ENCODE measurements at regions not wholly inside any gene's neighbourhood (a gene's known extent, or its start where the extent isn't known, plus 50 kb on each side); places are given as distances from the start of the nearest gene placed in this dataset.

DNA sequence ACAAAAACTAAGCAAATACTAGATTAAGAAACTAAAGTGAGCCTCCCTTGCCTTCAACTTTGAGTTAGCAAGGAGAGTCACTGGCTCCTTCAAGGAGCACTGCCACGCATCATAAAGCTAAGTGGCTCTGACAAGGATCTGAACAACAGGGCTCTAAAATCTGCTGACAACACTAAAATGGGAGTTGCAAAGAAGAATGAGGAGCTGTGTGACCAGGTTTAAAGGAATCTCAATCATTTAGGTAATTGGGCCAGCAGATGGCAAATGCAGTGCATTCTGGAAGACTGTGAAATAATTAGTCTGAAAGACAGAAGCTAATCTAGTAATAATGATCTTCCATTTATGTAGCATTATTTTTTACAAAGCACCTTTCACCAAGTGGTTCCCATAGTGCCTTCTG lies 297.0 kb upstream of the TAS2R1 start:
- no peak for DNase-seq (ENCODE audit: low spot score)

DNA sequence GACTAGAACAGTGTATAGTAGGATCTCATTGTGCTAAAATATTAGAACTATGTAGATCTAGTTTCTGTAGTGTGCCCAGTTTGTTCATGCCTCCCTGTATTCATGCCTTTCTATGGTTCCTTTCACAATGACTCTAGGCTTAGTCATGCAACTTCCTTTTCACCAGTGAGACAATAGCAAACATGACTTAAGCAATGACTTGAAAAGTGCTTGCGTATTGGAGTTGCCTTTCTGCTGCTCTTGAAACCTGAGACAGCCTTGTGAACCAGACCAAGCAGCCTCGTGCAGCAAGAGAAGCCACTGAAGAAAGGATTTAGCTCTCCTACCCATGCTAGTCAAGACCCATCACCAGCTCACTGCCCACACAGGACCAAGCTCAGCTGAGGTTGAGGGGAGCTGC lies 294.5 kb upstream of the TAS2R1 start:
- DNase-seq (ENCODE audit: low spot score) = no peak

DNA sequence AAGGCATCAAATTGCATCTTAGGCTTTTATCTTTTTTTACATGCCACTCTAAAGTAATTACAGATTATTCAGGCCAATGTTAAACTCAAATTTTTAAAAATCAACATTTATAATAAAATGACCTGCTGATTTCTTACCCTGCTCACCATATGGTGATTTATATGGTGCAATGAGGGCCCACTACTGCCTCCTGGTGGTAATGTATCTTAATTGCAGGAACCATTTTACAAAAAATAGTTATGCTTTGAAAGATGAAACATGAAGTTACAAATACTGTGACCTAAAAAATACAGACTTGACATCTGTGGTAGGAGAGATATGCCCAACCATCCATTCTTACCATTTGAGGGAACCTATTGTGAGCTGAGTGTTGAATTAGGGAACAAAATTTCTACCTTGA lies 292.6 kb upstream of the TAS2R1 start:
- DNase-seq (ENCODE audit: low spot score) = no peak

DNA sequence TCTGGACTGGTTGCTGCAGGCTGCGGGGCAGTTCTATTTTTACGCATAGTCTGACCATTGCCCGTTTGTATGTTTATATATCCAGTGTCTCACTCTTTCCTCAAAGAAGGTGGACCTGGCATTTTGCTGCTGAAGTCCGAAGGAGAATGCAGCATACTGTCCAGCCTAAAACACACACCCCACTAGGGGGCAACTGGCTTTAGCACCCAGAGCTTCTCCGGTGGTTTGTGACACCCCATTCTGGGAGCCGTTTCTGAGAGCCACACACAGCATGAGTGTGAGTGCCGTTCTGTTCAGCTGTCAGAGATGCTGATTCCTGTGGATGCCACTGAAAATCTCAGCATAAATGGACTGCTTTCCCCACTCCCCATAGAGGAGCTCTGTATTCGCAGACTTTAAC lies 290.5 kb upstream of the TAS2R1 start:
- DNase-seq (ENCODE audit: low spot score) = no peak

DNA sequence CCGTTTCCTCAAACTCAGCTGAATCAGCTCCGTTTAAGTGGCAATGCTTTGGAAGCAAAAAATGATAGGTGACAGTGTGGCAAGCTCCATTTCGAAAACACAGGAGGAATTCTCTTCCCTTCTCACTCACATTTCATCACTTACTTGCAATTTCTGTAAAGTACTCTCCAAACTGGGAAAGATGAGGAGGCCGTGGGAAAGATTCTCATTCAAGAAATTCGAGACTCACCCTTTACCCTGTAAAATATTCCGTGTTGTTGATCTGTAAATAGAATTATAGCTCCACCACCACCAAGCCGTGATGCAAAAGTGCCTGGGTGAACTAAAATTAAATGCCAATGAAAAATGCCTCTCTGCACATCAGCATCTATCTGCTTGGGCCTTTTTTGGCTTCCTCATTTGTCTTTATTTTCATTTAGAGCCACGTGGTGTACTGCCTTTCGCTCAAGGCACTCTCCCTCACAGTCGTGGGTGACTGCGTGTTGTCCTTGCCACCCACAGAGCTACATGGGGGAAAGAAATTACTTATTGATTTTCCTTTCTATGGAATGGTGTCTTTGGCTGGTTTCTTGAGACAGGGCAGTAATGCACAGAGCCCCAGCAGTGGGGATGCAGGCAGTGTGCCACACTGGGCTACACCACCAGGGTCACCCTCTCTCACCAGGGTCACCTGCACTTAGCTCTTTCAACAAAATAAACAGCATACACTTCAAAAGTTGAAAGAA lies 289.3 kb upstream of the TAS2R1 start:
- DNase-seq (ENCODE audit: low spot score) = no peak

DNA sequence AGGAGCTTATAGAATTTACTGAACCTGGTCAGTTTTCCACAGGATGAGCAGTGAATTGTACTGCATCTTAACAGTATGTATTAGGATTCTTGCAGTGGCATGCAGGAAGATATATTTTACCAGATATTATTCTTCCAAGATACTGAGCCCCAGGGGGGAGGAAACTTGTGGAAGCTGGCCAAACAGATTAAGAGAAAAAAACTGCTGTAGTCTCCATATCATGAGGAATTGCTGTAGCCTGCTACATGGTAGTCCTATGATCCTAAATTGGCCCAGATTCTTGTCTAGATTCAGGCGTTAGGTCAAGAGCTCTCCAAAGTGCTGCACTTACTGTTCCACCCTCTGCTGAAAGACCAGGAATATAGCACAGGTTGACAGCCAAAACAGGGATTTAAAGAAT lies 275.5 kb upstream of the TAS2R1 start:
- no peak for DNase-seq (ENCODE audit: low spot score)

DNA sequence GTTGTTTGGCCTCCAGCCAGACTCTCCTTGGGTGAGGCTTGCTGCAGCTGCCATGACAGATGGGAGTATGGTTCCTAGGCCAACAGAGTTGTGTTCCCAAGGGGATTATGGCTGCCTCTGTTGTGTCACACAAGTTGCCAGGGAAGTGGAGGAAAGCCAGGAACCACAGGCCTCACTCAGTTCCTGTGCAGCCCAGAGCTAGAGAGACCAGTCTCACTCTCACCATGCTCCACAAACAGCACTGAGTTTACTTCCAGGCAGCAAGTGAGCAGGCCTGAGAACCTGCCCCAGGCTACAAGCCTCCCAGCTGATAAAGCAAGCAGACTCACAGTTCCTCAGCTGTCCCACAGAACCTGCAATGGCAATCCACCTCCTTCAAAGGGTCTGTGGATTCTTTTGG lies 273.6 kb upstream of the TAS2R1 start:
- DNase-seq (ENCODE audit: low spot score) = peak; percentile 15

DNA sequence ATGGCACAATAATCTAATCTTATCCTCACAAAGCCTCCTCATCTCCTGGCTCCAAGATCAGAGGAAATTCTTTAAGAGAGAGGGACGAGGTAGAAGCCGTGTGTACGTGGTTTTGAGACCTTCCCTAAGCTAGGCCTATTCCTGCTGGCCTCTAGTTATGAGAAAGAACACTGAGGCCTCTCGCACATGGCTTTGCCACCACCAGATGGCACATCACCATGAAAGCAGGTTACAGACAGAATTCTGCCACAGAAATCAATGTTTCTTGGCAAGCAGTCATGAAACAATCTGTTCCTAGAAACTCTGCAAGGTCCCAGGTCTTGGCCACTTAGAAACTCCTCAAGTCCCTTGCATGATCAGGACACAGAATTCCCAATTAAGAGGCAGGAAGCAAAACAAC lies 268.2 kb upstream of the TAS2R1 start:
- DNase-seq (ENCODE audit: low spot score) = peak; percentile 50

DNA sequence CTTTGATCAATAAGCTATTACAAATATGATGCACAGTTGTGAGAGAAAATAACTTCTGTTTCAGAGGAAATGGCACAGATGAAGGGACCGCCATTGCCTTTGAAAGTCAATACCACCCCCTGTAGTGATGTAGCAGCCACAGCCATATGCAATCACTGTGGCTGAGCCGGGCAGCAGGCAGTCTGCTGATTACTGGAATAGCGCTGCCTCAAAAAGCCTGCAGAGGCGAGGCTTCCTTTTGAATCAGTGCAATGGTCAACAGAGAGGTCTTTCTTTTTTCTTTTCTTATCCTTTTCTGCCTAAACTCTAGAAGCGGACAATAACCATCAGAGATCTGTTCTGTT lies 265.1 kb upstream of the TAS2R1 start:
- DNase-seq (ENCODE audit: low spot score) = no peak

DNA sequence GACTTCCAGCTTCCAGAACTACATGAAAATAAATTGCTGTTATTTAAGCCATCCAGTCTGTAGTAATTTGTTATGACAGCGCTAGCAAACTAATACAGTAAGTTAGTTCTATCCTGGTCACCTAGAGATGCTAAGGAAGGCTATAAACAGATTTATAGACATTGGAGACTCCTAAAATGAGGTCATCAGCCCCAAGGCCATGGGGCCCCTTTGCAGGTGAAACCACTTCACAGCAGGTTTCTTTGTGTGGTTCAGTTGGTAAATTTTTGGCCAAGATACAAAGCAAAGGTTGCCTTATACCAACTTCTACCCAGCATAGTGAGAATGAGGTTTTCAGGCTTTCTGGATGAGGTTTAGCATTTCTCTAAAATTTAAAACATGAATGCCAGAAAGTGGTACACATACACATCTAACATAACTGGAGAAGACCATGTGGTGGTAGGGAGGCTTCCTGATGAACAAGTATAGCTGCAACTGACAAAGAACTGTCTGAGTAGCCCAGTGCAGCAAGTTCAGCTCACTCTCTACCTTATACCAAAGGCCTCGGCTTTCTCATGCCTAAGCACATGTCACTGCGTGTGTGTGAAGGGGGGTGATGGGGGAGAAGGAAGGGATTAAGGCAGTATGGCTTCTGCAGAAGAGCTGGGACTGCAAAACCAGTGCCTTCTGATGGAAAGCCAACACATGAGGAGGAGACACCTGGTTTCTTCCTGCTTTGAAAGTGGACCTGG lies 264.6 kb upstream of the TAS2R1 start:
- DNase-seq (ENCODE audit: low spot score) = no peak

DNA sequence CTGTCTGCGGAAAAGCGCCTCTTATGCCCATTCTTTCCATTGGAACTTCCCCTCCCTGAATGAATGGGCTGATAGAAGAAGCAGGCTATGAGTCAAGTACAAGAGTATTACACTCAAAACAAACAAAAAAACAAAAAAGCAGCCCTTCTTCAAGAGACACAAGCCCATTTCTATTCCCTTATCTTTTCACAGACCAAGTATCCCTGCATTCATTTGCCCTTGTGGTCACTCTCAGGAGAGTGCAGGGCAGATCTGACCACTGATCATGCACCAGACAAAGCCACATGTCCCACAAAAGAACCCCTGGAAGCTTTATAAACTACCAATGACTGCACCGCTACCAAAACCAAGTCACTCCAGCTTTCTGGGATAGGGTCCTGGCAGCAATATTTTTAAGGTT lies 262.5 kb upstream of the TAS2R1 start:
- no peak for DNase-seq (ENCODE audit: low spot score)

DNA sequence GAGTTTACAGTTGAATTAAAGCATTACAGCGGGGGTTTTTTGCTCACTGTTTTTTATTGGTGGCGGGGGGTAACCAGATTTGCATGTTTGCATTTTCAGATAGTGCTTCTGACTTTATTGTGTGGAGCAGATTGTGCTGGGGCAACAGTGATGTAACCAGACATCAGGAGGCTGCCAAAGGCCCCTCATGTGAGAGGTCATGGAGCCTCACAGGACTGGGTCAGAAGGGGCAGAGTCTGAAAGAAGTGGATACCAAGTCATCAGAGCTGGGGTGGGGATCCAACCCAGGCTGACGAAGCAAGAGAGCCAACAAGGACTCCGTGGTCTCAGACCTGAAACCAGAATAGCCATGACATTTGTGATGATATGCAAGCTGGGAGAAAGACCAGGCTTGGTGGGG lies 259.4 kb upstream of the TAS2R1 start:
- DNase-seq (ENCODE audit: low spot score) = no peak

DNA sequence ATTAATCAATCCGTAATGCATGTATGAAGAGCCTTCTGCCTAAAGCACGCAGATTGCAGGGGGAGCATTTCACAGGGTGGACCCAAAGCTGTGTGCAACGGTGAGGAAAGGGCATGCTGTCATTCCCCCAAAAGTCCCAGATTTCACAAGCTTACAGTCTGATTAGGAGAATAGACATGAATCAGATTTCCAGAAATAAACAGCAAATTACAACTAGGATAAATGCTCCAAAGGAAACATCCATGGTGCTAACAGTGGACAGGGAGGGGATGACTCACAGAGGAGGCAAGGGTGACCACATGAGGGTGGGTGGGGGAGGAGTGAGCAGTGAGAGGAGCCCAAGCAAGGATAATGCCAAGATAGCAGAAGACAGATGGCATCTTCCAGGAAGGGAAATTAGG lies 258.4 kb upstream of the TAS2R1 start:
- no peak for DNase-seq (ENCODE audit: low spot score)

DNA sequence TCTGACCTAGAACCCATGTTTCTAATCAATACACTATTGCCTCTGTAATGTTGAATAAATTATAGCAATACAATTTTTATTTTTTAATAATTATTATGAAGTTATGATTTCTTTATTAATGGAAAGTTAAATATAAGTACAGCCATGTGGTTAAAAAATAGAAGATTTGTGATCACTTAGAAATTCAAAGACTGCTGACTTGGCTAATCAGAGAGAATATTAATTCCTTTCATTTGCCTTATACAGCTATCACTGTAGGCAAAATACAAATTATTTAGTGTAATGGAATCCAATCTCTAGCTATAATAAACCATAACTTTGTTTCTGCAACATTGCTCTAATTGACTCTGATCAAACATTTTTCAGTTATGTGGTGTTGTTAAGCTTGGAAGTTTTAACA lies 255.0 kb upstream of the TAS2R1 start:
- no peak for DNase-seq (ENCODE audit: low spot score)

DNA sequence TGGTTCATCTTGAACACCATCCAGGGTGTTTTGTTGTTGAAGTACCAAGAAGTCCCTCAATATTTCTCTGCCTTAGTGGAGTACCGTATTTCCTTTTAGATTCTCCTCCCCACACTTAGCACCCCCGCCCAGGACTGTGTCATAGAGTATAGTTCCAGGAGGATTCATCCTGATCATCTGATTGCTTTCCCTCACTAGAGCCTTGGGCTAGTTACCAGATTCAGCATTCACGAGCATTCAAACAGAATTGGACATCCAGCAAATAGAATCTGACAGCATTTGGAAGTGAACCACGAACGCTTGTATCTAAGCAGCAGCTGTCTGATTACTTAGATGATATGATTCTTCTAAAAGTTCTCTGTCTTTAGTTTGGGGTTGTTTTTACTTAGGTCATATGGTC lies 248.1 kb upstream of the TAS2R1 start:
- DNase-seq (ENCODE audit: low spot score) = no peak

DNA sequence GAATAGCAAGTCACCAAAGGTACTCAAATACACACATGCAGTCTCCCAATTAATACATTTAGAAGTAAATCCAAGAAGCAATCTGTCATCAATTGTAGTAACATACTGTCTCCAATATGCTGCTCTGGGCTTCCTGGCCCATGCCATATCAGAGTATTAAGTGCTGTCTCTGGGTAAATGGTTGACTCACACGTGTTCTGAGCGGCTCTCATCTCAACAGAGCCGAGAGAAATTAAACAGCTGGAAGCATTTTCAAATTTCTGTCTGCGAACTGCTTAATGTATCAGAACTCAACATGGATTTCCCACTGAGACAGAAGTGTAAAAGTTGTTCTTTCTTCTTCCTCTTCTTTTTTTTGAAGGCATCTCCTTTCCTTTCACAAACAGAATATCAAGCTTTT lies 247.3 kb upstream of the TAS2R1 start:
- DNase-seq (ENCODE audit: low spot score) = no peak

DNA sequence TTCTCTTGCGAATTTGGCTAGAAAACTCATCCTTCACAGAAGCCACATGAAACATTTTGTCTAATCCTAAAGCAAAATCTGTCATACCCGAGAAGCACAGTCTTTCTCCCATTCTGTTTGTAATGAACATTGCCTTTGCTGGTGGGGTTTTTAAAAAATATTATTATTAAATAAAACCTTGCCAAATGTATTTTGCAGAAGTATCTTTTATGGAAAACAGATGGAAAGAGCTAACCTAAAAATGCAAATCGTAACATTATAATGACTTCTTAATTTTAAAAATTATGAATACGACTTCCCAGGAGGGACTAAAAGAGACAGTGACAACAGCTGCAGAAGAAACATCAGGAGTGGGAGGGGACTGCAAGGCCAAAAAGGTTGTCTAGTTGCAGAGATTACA lies 246.3 kb upstream of the TAS2R1 start:
- no peak for DNase-seq (ENCODE audit: low spot score)

DNA sequence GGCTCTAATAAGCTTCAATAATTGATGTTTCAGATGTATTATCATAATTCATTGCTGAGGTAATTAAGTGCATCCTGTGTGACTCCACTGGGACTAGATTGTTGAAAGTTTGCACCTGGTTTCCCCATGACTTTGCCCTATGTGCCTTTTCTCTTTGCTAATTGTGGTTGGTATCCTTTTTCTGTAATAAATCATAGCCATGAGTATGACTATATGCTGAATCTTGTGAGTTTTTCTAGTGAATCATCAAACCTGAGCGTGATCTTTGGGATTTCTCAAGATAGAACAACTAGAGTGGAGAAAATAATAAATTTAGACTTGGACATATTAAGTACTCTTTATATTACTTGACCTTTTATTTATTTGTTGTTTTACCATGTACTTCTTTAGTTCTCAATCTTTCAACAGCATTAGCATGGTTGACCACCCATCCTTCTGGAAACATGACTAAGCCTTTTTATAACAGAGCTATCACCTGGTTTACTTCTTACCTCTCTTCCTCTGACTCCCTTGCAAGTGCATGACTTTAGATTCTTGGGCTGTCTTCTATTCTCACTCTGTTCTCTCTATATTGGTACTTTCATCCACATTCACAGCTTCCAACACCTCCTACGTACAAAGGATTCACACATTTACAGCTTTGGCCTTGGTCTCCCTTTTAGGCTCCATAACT lies 239.6 kb upstream of the TAS2R1 start:
- no peak for DNase-seq (ENCODE audit: low spot score)

DNA sequence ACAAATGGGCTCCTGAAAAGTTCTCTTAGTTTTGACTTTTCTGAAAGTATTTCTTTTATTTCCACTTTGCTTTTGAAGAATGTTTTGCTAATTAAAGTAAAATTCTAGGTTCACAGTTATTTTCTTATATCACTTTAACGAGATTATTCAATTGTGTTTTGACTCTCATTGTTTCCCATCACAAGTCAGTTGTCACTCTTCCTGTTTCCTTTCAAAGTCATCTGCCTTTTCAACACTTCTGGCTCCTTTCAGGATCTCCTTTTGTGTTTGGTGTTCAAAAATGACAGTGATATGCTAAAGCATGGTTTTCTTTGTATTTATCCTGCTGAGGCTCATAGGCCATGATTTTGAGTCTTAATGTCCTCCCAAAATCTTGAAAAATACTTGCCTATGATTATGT lies 235.4 kb upstream of the TAS2R1 start:
- DNase-seq (ENCODE audit: low spot score) = no peak

DNA sequence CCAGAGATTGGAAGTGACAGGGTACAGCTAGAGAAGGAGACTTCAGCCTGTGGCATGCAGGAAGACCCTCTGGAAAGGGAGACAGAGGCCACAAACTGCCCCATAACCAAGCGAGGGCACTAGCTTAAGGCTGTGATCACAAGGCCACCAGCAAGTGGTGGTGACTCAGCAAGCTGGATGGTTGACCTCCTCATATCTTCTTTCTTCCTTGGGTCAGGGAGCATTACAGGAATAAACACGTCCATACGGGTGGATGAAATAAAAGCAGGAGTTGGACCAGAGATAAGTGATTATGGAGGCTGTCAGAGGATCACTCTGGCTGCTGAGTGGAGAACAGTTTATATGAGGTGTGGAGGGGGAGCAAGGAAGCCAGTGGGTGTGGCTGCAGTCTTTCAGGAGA lies 234.6 kb upstream of the TAS2R1 start:
- DNase-seq (ENCODE audit: low spot score) = no peak

DNA sequence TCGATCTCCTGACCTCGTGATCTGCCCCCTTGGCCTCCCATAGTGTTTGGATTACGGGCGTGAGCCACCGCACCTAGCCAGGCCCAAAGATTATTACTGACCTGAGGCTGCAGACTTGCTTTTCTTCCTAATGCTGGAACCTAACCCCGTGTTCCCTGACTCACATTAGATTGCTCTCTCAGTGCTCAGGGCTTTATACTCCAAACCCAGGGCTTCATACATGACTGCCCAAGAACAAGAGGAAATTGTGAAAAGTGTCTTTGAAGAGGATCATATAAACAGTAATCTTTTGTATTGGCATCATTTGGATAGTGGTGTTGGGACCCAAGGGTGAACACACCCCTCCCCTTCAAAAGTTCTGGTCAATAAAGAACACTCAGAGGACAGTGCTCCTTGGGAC lies 233.3 kb upstream of the TAS2R1 start:
- DNase-seq (ENCODE audit: low spot score) = no peak

DNA sequence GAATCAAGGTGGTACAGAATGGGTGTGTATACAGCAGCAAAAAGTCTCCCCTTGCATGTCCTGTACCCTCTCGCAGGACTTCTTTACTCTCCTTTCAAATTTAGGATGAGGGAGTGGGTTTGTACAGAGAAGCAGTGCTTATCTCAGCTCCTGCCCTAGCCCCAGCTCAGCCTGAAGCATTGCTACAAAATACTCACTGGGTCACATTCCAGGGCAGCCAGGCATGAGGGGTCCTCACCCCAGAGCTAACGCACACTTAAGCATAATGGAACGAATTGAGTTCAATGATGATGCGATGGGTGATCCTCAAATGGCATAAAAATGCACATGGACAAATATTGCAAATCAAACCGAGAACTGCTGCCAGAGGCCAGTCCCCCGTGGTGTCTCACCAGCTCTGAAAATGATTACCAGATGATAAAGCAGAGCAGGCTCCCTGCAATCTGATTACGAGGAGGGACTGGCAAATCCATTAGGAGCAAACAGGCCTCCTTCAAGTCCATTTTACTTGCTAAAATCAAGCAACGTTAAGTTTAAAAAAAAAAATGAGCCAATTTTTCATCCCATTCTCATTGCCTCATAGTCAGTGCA lies 231.6 kb upstream of the TAS2R1 start:
- DNase-seq (ENCODE audit: low spot score) = peak; percentile 93

DNA sequence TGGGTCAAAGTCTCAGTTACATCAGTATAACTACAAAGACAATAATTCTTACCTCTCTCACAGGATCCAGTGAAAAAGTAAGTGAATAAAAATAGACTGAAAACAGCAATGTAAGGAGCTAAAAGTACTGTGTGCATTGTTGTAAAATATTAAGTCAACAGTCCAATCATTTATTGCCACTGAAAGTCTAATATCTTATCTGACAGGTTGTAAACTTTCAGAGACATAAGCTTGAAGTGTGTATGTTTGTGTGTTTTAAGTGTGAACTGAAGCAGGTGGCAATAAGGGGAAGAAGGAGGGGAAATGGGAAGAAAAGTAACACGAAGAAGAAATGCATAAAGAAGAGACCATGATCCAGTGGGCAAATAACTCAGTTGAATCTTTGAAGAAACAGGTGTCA lies 229.7 kb upstream of the TAS2R1 start:
- no peak for DNase-seq (ENCODE audit: low spot score)
